Activated CD4-positive, alpha-beta T cell treated with anti-CD3 and anti-CD28 coated beads for 36 hours (primary cell): ENCODE measurements at regions not wholly inside any gene's neighbourhood (a gene's known extent, or its start where the extent isn't known, plus 50 kb on each side); places are given as distances from the start of the nearest gene placed in this dataset.

ENCODE experiments used
- ATAC-seq: fragments of 200-7000 bp; cut with Tn5 transposase; one replicate; pipeline ENCODE4 v1.10.0; 2021; ENCODE audit warnings: mild to moderate bottlenecking, moderate library complexity
- CTCF ChIA-PET: fragments of 350-600 bp; sonication (Branson Sonifier 250); formaldehyde crosslinking; loops from one replicate; lab custom pipeline; 2021; ENCODE audit warnings: antibody characterized with exemption; lab: Charles Lee
- POLR2A ChIA-PET: fragments of 350-600 bp; sonication (Branson Sonifier 250); formaldehyde crosslinking; loops from one replicate; lab custom pipeline; 2021; ENCODE audit warnings: antibody characterized with exemption, inconsistent platforms; lab: Charles Lee
- DNase-seq: peaks from one replicate; pipeline ENCODE4 v3.0.0-alpha.2; 2020
- H3K27ac Mint-ChIP-seq: one replicate; pipeline ENCODE4 v1.8.0; 2021; ENCODE audit warnings: mixed read lengths
- H3K27me3 Mint-ChIP-seq: one replicate; pipeline ENCODE4 v1.8.0; 2021; ENCODE audit warnings: mixed read lengths
- H3K36me3 Mint-ChIP-seq: one replicate; pipeline ENCODE4 v1.8.0; 2021; ENCODE audit warnings: low read depth, mixed read lengths
- H3K4me1 Mint-ChIP-seq: one replicate; pipeline ENCODE4 v1.8.0; 2021; ENCODE audit warnings: mixed read lengths
- H3K4me3 Mint-ChIP-seq: one replicate; pipeline ENCODE4 v1.8.0; 2021; ENCODE audit warnings: mild to moderate bottlenecking, moderate library complexity, mixed read lengths
- H3K9me3 Mint-ChIP-seq: one replicate; pipeline ENCODE4 v1.8.0; 2021; ENCODE audit warnings: low read depth, mixed read lengths
- intact Hi-C, 2 experiments: fragments of 100-400 bp; cut with DNase I in 1 of 2; cut with micrococcal nuclease in 1 of 2; formaldehyde crosslinking; loops; one replicate each; pipeline versions ENCODE4 v1.14.2 to v1.15.1; 2022 to 2024; cut with DNase I, micrococcal nuclease

GRCh38 chr1:113269168-113269963 is 120.9 kb upstream of the MAGI3 start:
- DNase-seq (no peak), ATAC-seq (no peak)
- Mint-ChIP-seq H3K36me3 (no peaks in the 10 kb centered on the region), H3K4me1 (no peaks in the 10 kb centered on the region), H3K9me3 (no peaks in the 10 kb centered on the region), H3K27ac (no peak overlapping the region), H3K4me3 (no peak overlapping the region), H3K27me3 (peaks cover 7% of the 10 kb centered on the region)
- intact Hi-C loops = no loop called here
- ChIA-PET POLR2A (interaction anchor here (0.6 kb wide), 1 partner anchor 47 kb away, joined by 3 read pairs; no protein-coding TSS in a partner anchor), CTCF (interaction anchor here (0.6 to 1.0 kb wide), 3 partner anchors 19 to 47 kb away, joined by 3 read pairs; no protein-coding TSS in a partner anchor)

- DNase-seq (no peak), ATAC-seq (no peak)
- ChIA-PET POLR2A (no interaction called here), CTCF (interaction anchor here (0.6 kb wide), 1 partner anchor 28 kb away, joined by 3 read pairs; no protein-coding TSS in a partner anchor)
- intact Hi-C loops = no loop called here
- Mint-ChIP-seq H3K9me3 (no peaks in the 10 kb centered on the region), H3K4me3 (no peak overlapping the region), H3K4me1 (no peaks in the 10 kb centered on the region), H3K27ac (no peak overlapping the region), H3K27me3 (peaks cover 11% of the 10 kb centered on the region), H3K36me3 (no peaks in the 10 kb centered on the region)
Measured at GRCh38 chr1:113271039-113271438, 119.3 kb upstream of the MAGI3 start.

- no peaks in the 10 kb centered on the region for H3K4me1 Mint-ChIP-seq
- intact Hi-C loops = no loop called here
- CTCF ChIA-PET = no interaction called here
- POLR2A ChIA-PET = no interaction called here
- H3K27me3 Mint-ChIP-seq = peaks cover 18% of the 10 kb centered on the region
- no peak overlapping the region for H3K27ac Mint-ChIP-seq
- DNase-seq (no peak), ATAC-seq (no peak)
- no peak overlapping the region for H3K4me3 Mint-ChIP-seq
- no peaks in the 10 kb centered on the region for H3K9me3 Mint-ChIP-seq
- H3K36me3 Mint-ChIP-seq = no peaks in the 10 kb centered on the region
Measured at GRCh38 chr1:113275083-113275482, 115.2 kb upstream of the MAGI3 start.

DNA sequence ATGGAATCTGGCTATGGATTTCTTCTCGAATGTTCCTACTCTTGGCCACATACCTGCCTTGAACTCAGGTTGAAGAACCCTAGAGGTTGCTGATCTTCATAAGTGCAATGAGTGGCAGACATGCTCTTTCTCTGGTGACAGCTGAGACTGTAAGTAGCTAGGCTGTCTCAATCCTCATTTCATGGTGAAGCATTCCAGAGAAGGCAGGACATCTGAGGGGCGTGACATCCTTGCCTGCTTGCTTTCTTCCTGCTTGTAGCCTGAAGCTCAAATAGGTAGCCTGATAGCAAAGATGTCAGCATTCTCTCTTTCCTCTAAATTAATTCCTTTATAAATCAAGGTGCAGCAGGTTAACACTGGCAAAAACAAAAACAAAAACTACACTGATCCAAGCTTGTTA is 114.6 kb upstream of the MAGI3 start:
- ATAC-seq (no peak), DNase-seq (no peak)
- Mint-ChIP-seq H3K4me3 (no peak overlapping the region), H3K27me3 (peaks cover 23% of the 10 kb centered on the region), H3K9me3 (no peaks in the 10 kb centered on the region), H3K4me1 (no peaks in the 10 kb centered on the region), H3K36me3 (no peaks in the 10 kb centered on the region), H3K27ac (no peak overlapping the region)
- CTCF ChIA-PET = no interaction called here
- POLR2A ChIA-PET = no interaction called here
- intact Hi-C loops = no loop called here

GRCh38 chr1:113276507-113276906 is 113.8 kb upstream of the MAGI3 start:
- peaks cover 23% of the 10 kb centered on the region for H3K27me3 Mint-ChIP-seq
- no peak overlapping the region for H3K4me3 Mint-ChIP-seq
- H3K27ac Mint-ChIP-seq = no peak overlapping the region
- ChIA-PET CTCF (no interaction called here), POLR2A (no interaction called here)
- H3K4me1 Mint-ChIP-seq = no peaks in the 10 kb centered on the region
- no peak for DNase-seq
- intact Hi-C loops = no loop called here
- H3K36me3 Mint-ChIP-seq = no peaks in the 10 kb centered on the region
- ATAC-seq = peak; percentile 49
- H3K9me3 Mint-ChIP-seq = no peaks in the 10 kb centered on the region

- Mint-ChIP-seq H3K36me3 (no peaks in the 10 kb centered on the region), H3K4me3 (no peak overlapping the region), H3K4me1 (no peaks in the 10 kb centered on the region), H3K9me3 (no peaks in the 10 kb centered on the region), H3K27ac (no peak overlapping the region), H3K27me3 (peaks cover 17% of the 10 kb centered on the region)
- ChIA-PET CTCF (interaction anchor here (1.2 kb wide), 1 partner anchor 22 kb away, joined by 3 read pairs; no protein-coding TSS in a partner anchor), POLR2A (no interaction called here)
- no peak for ATAC-seq
- intact Hi-C loops = no loop called here
- no peak for DNase-seq
Measured at GRCh38 chr1:113278371-113278770, 111.9 kb upstream of the MAGI3 start.

GRCh38 chr1:113278777-113279176 is 111.5 kb upstream of the MAGI3 start:
- intact Hi-C loops = no loop called here
- Mint-ChIP-seq H3K36me3 (no peaks in the 10 kb centered on the region), H3K9me3 (no peaks in the 10 kb centered on the region), H3K4me3 (no peak overlapping the region), H3K27me3 (peaks cover 17% of the 10 kb centered on the region), H3K27ac (no peak overlapping the region), H3K4me1 (no peaks in the 10 kb centered on the region)
- CTCF ChIA-PET = no interaction called here
- DNase-seq (no peak), ATAC-seq (no peak)
- POLR2A ChIA-PET = no interaction called here

- H3K4me3 Mint-ChIP-seq = no peak overlapping the region
- POLR2A ChIA-PET = no interaction called here
- no peaks in the 10 kb centered on the region for H3K9me3 Mint-ChIP-seq
- no peak overlapping the region for H3K27ac Mint-ChIP-seq
- no peaks in the 10 kb centered on the region for H3K4me1 Mint-ChIP-seq
- CTCF ChIA-PET = interaction anchor here (1.1 kb wide), 1 partner anchor 140 kb away, joined by 3 read pairs; no protein-coding TSS in a partner anchor
- H3K36me3 Mint-ChIP-seq = no peaks in the 10 kb centered on the region
- no peak for ATAC-seq
- H3K27me3 Mint-ChIP-seq = peaks cover 15% of the 10 kb centered on the region
- DNase-seq = no peak
- intact Hi-C loops = no loop called here
Measured at GRCh38 chr1:113279776-113280391, 110.4 kb upstream of the MAGI3 start.

GRCh38 chr1:113280581-113280980 is 109.7 kb upstream of the MAGI3 start:
- ATAC-seq (no peak), DNase-seq (no peak)
- no peak overlapping the region for H3K4me3 Mint-ChIP-seq
- H3K36me3 Mint-ChIP-seq = no peaks in the 10 kb centered on the region
- H3K27me3 Mint-ChIP-seq = peaks cover 12% of the 10 kb centered on the region
- intact Hi-C loops = no loop called here
- CTCF ChIA-PET = interaction anchor here (0.6 to 1.1 kb wide), 2 partner anchors 131 to 141 kb away, joined by 3 read pairs; no protein-coding TSS in a partner anchor
- no peaks in the 10 kb centered on the region for H3K9me3 Mint-ChIP-seq
- POLR2A ChIA-PET = no interaction called here
- H3K4me1 Mint-ChIP-seq = no peaks in the 10 kb centered on the region
- no peak overlapping the region for H3K27ac Mint-ChIP-seq

GRCh38 chr1:113281550-113281949 is 108.8 kb upstream of the MAGI3 start:
- peaks cover 12% of the 10 kb centered on the region for H3K27me3 Mint-ChIP-seq
- CTCF ChIA-PET = no interaction called here
- no peak overlapping the region for H3K4me3 Mint-ChIP-seq

DNA sequence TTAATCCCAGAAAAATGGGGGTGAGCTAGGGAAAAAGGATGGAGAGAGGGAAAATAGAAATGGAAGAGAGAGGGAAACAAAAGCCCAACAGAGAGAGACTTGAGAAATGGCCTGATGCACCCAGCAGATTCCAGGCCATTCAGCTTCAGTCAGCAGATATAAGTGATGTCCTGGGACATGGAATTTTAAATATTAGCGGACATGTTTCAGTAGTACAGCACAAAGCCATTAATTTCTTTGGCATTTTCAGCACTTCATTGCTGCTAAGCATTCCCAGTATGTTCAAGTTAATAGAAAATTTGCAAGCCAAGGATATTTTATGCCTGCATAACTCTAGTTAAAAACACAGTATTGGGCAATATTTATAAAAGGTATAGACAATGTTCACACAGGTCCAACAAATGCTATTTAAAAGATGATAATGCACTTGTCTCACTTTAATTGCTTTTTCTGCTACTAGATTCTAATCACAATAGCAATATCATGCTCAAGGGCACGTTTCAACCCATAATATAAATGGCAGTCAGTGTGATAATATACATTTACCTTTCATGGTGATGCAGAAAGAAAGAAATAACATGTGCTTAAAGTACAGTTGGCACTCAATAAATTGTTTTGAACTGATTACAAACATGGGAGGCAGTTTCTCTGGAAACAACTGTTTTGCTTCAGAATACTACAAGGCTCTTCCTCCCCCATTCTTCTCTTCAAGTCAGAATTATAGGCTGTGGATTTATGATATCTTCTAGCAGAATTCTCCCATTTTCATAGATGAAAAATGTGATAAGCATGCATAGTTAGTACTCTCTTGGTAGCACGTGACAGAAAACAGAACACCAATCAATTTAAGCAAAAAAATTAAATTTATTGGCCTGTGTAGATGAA is 108.1 kb upstream of the MAGI3 start:
- POLR2A ChIA-PET = no interaction called here
- H3K4me3 Mint-ChIP-seq = no peak overlapping the region
- H3K27ac Mint-ChIP-seq = no peak overlapping the region
- CTCF ChIA-PET = no interaction called here
- peaks cover 15% of the 10 kb centered on the region for H3K27me3 Mint-ChIP-seq
- ATAC-seq (no peak), DNase-seq (no peak)
- no peaks in the 10 kb centered on the region for H3K36me3 Mint-ChIP-seq
- H3K9me3 Mint-ChIP-seq = no peaks in the 10 kb centered on the region
- intact Hi-C loops = no loop called here
- H3K4me1 Mint-ChIP-seq = no peaks in the 10 kb centered on the region

More at GRCh38 chr1:113281550-113281949, 108.8 kb upstream of the MAGI3 start:
- ATAC-seq (no peak), DNase-seq (no peak)
- H3K27ac Mint-ChIP-seq = no peak overlapping the region
- POLR2A ChIA-PET = no interaction called here
- intact Hi-C loops = no loop called here
- H3K36me3 Mint-ChIP-seq = no peaks in the 10 kb centered on the region
- no peaks in the 10 kb centered on the region for H3K9me3 Mint-ChIP-seq
- H3K4me1 Mint-ChIP-seq = no peaks in the 10 kb centered on the region
